ENCODE measurements at regions not wholly inside any gene's neighbourhood (a gene's known extent, or its start where the extent isn't known, plus 50 kb on each side); places are given as distances from the start of the nearest gene placed in this dataset.

- no peak for TF ChIP-seq POLR2A (IDR thresholded peaks at IDR 0.05)
- no peak for TF ChIP-seq CTCF (IDR thresholded peaks at IDR 0.05)
- TF ChIP-seq POLR2AphosphoS5 (IDR thresholded peaks at IDR 0.05), result no peak
These were observed 82.6 kb upstream of the BRINP3 start for GRCh38 chr1:190560161-190560681.

Data from upper lobe of left lung (tissue), 4 donors.